SIG-M5 treated with dmso at 0.1 percent for 504 hours (cell line): ENCODE measurements at regions not wholly inside any gene's neighbourhood (a gene's known extent, or its start where the extent isn't known, plus 50 kb on each side); places are given as distances from the start of the nearest gene placed in this dataset.

Experiments
- DNase-seq: peaks from one replicate; lab custom pipeline; 2025; ENCODE audit not compliant: unreplicated experiment; lab: John Stamatoyannopoulos, UW

DNA sequence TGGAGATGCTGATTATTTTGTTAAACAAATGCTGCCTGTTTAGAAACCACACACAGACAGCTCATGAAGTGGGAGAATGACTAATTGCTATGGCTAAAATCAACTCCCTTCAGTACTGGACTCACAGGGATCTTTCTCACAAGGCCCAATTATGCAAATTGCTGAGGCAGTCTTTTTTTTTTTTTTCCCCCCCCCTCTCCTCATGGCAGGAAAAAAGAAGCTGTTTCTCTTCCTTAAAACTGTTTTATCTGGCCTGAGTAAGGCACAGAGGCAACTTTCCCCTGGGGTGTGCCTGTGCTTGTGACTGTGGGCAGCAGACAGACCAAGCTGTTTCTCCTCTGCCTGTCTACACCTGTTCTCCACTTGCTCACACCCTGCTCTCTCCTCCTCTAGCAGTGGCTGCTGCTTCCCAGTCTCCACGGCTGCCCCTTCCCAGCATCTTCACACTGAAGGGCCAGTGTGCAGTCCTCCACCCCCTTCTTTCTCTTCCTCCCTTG is 65.4 kb upstream of the STEAP1B start:
- peak; percentile 28 for DNase-seq

DNA sequence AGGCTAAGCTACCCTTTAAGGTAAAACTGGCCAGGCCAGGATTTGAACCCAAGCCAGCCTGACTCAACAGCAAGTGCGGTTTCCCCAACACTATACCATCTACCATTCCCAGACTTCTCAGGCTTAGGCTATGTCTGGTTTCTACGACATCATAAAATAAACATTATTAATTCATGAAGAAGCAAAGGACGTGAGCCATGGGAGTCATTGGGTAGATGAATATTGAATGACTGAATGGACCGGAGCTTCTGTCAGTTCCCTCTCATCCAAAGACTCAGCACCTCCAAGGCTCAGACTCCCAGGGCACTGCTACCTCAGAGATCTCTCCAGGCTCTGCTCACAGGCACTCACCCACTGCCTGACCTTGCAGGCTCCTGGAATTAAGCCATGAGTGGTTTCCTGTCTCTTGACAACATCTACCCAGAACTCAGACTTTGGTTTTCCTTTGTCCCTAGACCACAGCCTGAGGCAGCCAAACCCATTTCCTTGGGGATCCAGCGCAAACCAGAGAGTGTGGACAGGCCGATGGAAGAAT is 64.6 kb upstream of the STEAP1B start:
- no peak for DNase-seq

DNA sequence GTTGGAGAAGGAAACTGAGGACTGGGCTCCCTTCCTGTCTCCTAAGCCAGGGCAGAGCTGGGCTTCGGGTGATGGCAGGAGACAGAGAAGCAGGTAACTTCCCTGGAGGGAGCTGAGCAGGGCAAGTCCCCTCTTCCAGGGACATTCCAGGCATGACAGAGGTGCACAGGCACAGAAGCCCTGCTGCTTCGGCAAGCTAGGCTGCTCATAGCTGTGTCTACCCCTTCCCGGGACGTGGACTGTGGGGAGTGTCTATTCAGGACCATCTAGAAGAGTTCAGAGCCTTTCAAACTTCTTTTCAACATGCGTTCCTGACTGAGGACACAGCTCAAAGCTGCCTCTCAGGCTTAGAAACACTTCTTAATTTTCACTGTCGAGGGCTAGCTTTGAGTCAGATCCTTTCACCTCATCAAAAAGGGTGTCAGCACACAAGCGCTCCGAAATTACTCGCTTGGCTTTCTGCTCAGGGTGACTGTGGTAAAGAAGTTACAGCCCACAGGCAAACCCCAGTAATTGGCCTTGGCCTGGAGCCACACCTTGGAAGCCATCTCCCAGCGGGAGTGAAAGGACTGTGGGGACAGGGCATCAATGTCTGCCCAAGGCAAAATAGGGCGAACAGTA is 63.7 kb upstream of the STEAP1B start:
- no peak for DNase-seq

DNA sequence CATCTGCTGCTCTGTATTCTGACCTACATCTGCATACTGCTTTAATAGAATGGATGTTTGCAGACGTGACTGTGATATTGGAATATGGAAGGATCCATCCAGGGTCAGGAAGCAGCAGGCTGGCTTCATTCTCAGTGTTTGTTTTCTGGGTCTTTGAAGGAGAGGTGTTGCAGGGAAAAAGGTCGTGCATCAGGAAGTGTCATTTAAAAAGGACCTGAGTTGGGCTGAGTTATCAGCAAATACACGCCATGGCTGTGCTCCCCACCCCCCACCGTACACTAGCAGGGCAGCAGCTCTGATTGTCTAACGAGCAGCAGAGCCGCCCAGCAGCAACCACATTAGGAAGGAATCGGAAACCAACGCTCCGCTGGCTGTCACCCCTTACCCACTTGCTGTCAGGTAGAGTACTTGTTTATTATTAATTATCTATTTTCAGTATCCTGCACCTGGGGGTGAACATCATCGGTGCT is 63.1 kb upstream of the STEAP1B start:
- no peak for DNase-seq

DNA sequence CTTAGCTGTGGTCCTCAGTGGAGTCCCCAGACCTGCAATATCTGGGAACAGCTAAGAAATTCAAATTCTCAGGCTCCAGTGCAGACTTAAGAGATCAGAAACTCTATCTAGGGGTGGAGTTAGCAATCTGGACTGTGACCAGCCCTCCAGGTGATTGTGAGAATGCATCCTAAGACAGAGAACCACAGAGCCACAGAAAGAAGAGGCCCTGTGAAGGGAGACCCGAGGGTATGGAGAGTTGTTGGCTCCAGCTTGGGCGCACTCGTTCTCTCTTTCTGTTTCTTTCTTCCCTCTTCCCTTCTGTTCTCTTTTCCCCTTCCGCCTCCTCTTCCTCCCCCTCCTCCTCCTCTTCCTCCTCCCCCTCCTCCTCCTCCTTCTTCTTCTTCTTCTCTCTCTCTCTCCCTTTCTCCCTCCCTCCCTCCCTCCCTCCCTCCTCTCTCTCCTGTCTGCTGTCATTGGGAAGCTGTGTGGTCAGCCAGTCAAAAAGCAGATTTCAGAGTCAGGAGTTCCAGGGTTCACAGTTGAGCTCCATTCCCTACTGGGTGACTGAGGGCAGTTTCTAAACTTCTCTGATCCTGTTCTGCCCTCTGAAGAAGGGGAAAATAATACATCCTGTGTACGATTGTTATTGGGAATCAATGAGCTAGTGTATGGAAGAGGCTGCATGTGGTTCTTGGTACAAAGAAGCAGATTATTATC is 62.1 kb upstream of the STEAP1B start:
- no peak for DNase-seq

DNA sequence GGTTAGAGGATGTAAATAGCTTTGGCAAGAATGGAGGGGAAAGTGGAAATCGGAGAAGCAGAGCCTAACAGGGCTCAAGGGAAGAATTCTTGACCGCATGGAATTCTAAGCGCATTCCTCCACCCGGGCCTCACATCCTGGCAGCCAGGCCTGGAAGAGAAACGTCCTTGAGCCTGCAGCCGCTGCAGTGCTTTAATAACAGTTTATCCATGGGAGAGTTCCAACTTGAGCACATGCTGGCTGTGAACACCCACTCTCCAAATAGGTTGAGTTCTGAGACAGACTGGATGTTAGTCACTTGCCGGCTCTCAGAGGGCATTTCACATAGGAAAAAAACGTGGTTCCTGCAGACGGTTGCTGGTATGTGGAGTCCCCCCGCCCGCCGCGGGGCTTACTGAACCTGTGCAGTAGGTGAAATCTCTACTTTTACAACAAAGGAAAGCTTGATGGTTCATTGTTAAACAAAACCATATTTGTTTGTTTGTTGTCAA is 61.4 kb upstream of the STEAP1B start:
- no peak for DNase-seq

DNA sequence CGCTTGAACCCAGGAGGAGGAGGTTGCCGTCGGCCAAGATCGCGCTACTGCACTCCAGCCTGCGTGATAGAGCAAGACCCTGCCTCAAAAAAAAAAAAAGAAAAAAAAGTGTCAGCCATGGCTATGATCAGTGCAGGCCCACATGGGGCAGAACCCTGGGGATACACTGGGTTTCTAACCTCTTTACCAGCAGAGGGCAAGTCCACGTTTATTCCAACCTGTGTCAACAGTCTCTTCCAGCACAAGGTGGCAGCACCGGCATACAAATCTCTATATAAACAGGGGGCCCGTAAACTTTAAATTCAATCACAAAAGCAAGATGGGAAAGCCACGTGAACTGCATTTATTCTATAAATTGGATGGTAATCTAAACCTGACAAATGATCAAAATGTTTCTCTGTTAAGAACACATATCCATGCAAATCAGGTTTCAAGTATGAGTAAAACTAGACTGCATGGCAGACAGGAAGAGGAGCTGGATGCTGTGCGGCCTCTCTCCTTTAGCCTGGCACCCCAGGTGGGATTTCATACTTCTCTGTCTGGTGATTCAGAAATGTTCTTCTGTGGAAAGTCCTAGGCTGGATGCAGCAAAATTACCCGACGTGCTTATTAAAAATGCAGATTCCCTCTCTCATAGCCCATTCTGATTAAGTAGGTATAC is 60.0 kb upstream of the STEAP1B start:
- peak; percentile 82 for DNase-seq

DNA sequence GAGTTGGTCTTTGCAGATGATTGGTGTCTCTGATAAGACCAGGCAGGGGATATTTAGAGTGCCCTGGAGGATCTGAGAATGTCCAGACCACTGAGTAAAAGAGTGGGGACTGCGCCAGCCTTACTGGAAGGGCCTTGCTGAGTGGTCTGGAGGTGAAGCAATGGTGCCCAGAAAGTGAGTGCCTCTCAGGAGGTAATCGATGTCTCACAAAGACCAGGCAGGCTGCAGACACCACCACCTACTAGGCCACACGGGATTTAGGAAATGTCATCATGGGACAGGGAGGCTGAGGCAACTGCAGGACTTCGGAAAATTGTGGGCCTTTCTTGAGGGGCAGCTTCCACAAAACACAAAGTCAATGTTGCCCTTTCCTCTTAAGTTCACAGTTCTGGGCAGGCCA is 57.2 kb upstream of the STEAP1B start:
- DNase-seq: no peak

DNA sequence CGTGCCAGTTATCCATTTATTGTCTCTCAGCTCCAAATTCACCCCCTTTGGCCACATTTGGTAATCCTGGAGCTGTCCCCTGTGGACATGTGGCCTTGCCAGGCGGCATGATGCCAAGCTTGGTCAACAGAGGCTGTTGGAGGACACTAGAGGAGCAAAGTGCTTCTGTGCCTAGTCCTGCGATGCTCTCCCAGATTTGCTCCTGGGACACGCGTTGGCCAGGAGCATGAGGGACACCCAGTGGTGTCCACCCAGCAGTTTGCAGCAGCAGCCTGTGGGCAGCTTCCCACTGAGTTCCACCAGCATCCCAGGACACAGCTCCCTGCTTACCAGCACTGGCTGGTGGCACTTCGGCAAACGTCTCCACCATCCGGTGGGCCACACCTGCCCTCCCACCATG is 55.5 kb upstream of the STEAP1B start:
- no peak for DNase-seq

DNA sequence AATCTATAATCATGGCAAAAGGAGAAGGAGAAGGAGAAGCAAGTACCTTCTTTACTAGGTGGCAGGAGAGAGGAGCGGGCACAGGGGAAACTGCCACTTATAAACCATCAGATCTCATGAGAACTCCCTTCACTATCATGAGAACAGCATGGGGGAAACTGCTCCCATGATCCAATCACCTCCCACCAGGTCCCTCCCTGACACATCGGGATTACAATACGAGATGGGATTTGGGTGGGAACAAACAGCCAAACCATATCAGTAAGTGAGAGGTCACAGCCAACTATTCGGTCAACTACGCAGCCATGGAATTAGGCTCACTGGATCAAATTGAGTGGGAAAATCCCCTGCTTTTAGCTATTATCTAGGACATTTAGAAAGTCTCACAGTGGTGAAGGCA is 54.2 kb upstream of the STEAP1B start:
- DNase-seq: no peak

DNA sequence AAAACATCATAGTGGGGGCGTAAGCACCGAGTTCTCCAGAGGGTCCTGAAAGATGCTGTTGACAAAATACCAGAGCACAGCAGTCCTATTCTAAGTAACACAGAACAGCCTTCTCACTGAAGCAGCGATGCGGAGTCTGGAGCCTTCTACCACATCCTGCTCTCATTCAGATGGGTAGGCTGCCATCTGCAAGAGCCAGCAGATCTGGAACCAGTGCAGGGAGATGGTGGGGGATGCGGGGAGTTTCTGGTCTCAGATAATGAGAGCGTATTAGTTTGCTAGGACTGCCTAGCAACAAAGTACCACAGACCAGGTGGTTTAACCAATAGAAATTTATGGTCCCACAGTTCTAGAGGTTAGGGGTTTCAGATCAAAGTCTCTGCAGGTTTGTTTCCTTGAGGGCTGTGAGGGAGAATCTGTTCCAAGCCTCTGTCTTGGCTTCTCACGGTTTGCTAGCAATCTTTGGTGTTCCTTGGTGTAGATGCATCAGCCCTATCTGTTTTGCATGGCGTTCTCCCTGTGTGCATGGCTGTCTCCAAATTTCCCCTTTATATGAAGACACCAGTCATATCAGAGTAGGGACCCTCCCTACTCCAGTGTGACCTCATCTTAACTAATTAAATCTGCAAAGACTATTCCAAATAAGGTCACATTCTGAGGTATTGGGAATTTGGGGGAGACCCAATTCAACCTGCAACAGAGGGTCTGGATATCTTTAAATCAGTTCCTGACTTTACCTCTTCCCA is 52.0 kb upstream of the STEAP1B start:
- DNase-seq: no peak

DNA sequence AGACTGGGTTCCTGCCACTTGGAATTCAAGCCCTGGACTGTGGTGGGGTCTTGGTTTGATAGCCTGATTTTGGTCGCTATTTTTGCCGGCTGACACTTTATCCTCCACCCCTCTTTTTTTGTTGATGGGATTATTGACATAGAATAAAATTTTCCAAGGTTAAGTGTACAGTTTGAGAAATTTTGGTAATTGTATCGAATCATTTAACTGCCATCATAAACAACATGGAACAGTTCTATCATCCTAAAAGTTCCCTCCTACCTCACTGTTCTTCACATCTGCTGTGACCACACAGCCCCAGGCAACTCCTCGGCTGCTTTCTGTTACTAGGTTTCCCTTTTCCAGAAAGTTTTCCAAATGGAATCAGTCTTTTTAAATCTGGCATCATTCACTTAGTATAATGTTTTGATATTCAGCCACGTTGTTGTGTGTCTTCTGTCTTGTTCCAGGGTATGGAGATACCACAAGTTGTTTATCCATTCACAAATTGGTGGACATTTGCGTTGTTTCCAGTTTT is 50.6 kb upstream of the STEAP1B start:
- DNase-seq: no peak

DNA sequence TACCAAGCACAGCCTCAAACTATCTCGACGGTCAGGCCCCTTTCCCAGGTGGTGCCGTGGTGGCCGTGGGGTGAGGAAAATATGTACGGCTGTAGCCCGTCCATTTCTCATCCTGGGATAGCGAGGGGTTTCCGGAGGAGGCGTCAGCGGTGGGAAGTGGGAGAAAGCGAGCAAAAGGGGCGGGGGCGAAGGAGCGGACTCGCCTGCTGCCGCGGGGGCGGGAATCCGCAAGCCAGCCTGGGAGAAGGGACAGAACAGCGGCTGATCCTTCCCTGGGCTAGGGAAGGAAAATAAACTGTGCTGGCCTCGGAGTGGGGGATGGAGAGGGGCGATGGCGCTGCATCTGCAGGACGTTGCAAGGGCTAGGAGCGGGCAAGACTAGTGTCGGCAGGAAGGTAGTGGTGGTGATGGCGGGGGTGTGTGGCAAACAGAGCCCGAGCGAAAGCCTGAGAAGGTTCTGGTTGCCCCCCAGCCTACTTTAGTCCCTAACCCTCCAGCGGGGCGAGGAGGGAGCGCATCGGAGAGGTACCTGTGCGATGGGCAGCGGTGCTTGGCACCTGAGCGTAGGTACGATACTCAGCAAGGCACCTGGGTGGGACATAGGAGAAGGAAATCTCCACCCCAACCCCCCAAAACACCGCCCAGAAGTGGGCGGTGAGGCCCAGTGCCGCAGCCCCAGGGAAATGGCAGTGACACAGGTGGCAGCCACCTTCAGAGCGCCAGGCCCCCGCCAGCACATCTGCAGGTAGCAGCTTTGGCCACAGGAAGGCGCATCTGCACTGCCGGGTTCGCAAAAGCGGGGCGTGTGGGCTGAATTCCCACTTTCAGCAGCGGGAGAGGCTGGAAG is 49.9 kb upstream of the STEAP1B start:
- no peak for DNase-seq
